ENCODE measurements at regions not wholly inside any gene's neighbourhood (a gene's known extent, or its start where the extent isn't known, plus 50 kb on each side); places are given as distances from the start of the nearest gene placed in this dataset.

GRCh38 chr3:150317469-150317868 lies 90.6 kb upstream of the TSC22D2 start:
- peaks cover 19% of the 10 kb centered on the region for H3K4me1 Mint-ChIP-seq
- no peak for TF ChIP-seq CTCF (IDR thresholded peaks at IDR 0.05; ENCODE audit: unreplicated experiment in 3 of 3)

GRCh38 chr3:150315721-150316120 lies 92.4 kb upstream of the TSC22D2 start:
- Mint-ChIP-seq H3K36me3 (ENCODE audit: low read depth) (no peaks in the 10 kb centered on the region), H3K9me3 (peaks cover 4% of the 10 kb centered on the region)

More at GRCh38 chr3:150317469-150317868, 90.6 kb upstream of the TSC22D2 start:
- H3K4me3 Mint-ChIP-seq: no peak overlapping the region
- no peak overlapping the region for H3K27ac Mint-ChIP-seq
- peaks cover under 1% of the 10 kb centered on the region for H3K9me3 Mint-ChIP-seq
- no peaks in the 10 kb centered on the region for H3K27me3 Mint-ChIP-seq (ENCODE audit: low read depth)
- no peaks in the 10 kb centered on the region for H3K36me3 Mint-ChIP-seq (ENCODE audit: low read depth)

GRCh38 chr3:150314248-150315004 lies 93.7 kb upstream of the TSC22D2 start:
- Mint-ChIP-seq H3K4me1 (peaks cover 34% of the 10 kb centered on the region), H3K27ac (peak overlapping the region; percentile 22 to 78 (median 67)), H3K27me3 (ENCODE audit: low read depth) (no peaks in the 10 kb centered on the region), H3K4me3 (no peak overlapping the region), H3K9me3 (peaks cover 4% of the 10 kb centered on the region), H3K36me3 (ENCODE audit: low read depth) (no peaks in the 10 kb centered on the region)
- no peak for TF ChIP-seq CTCF (IDR thresholded peaks at IDR 0.05; ENCODE audit: unreplicated experiment in 3 of 3)

More at GRCh38 chr3:150315721-150316120, 92.4 kb upstream of the TSC22D2 start:
- Mint-ChIP-seq H3K27me3 (ENCODE audit: low read depth) (no peaks in the 10 kb centered on the region), H3K4me1 (peaks cover 28% of the 10 kb centered on the region), H3K4me3 (no peak overlapping the region), H3K27ac (peak overlapping the region in 1 of 3 experiments; percentile 25)
- TF ChIP-seq CTCF (IDR thresholded peaks at IDR 0.05; ENCODE audit: unreplicated experiment in 3 of 3): no peak

DNA sequence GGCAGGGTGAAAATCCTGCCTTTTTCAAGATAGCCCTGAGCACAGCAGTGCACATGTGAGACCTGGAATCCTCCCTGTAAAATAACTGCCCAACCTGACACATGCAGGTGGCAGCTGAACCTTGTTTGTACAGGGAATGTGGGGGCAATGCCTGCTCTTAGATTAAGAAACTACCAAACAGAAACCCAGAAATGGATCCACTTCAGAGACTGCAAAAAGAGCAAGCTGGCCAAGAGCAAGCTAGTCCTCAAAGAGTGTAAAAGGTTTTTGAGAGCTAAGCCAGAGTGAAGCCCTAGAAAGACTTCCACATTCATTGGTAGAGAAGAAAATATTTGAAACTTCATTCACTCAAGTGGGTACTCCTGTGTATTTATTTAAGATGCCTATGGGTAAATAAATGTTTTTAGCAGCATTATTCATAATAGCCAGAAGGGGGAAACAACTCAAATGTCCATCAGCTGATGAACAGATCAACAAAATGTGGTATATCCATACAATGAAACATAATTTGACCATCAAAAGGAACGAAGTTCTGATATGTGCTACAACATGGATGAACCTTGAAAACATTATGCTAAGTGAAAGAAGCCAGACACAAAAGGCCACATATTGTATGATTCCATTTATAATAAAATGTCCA lies 96.0 kb upstream of the TSC22D2 start:
- H3K36me3 Mint-ChIP-seq (ENCODE audit: low read depth): no peaks in the 10 kb centered on the region
- peaks cover 4% of the 10 kb centered on the region for H3K9me3 Mint-ChIP-seq
- H3K27me3 Mint-ChIP-seq (ENCODE audit: low read depth): no peaks in the 10 kb centered on the region
- TF ChIP-seq CTCF (IDR thresholded peaks at IDR 0.05; ENCODE audit: unreplicated experiment in 3 of 3): no peak
- H3K4me1 Mint-ChIP-seq: peaks cover 51% of the 10 kb centered on the region
- no peak overlapping the region for H3K4me3 Mint-ChIP-seq
- H3K27ac Mint-ChIP-seq: no peak overlapping the region

DNA sequence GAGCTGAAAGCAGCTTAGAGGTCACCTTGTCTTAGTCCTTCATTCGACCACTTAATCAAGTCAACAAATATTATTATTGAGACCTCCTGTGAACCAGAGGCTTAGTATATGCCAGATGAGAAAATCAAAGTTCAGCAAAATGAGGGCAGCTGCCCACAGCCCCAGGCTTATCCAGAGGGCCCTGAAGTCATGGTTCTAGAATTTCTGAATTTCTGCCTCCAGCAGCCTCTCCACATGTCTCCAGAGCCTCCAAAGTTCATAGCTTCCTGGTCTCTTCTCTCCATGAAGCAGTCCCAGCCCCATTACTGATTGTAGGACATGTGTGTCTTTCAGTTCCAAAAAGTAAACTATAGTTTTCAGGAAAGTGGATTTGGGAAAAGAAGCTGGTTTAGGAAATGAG lies 96.9 kb upstream of the TSC22D2 start:
- H3K4me1 Mint-ChIP-seq: peaks cover 61% of the 10 kb centered on the region
- H3K27ac Mint-ChIP-seq: peak overlapping the region in 2 of 3 experiments; percentile 9 to 88
- H3K9me3 Mint-ChIP-seq: peaks cover 4% of the 10 kb centered on the region
- no peak overlapping the region for H3K4me3 Mint-ChIP-seq
- no peaks in the 10 kb centered on the region for H3K36me3 Mint-ChIP-seq (ENCODE audit: low read depth)
- no peaks in the 10 kb centered on the region for H3K27me3 Mint-ChIP-seq (ENCODE audit: low read depth)
- TF ChIP-seq CTCF (IDR thresholded peaks at IDR 0.05; ENCODE audit: unreplicated experiment in 3 of 3): no peak
